MM.1S (cell line): ENCODE measurements at regions not wholly inside any gene's neighbourhood (a gene's known extent, or its start where the extent isn't known, plus 50 kb on each side); places are given as distances from the start of the nearest gene placed in this dataset.

Experiments used
- EZH2 ChIP-seq: fragments of 300-600 bp; sonication (generic); optimal IDR thresholded peaks from 2 replicates; pipeline ENCODE3; 2017; ENCODE audit warnings: low read depth, mild to moderate bottlenecking, antibody characterized with exemption, low read length, mixed read lengths
- EZH2phosphoT487 ChIP-seq: fragments of 300-600 bp; sonication (generic); IDR thresholded peaks from 2 replicates; pipeline ENCODE4 v1.6.1; 2018; ENCODE audit warnings: antibody characterized with exemption, low read length

GRCh38 chr1:193937308-193937707, 750.9 kb upstream of the B3GALT2 start:
- TF ChIP-seq EZH2 = no peak
- no peak for TF ChIP-seq EZH2phosphoT487
